GM12878 (cell line): ENCODE measurements at regions not wholly inside any gene's neighbourhood (a gene's known extent, or its start where the extent isn't known, plus 50 kb on each side); places are given as distances from the start of the nearest gene placed in this dataset.
A peak's percentile ranks its signal among the peaks of the same experiment; 100 is the strongest.

Experiments
- FOXM1 ChIP-seq: IDR thresholded peaks from 2 replicates; pipeline ENCODE4 v1.6.1; 2012; ENCODE audit warnings: low read depth, mild to moderate bottlenecking, inconsistent platforms, low read length, moderate library complexity
- GABPA ChIP-seq: IDR thresholded peaks from 2 replicates; pipeline ENCODE4 v1.6.1; 2014; ENCODE audit warnings: antibody characterized with exemption, low read depth, mild to moderate bottlenecking, inconsistent platforms
- IKZF2 ChIP-seq, 2 experiments: fragments of 450-650 bp; IDR thresholded peaks; 2 replicates each; pipeline ENCODE4 v1.6.1; 2017; ENCODE audit warnings: mild to moderate bottlenecking in 2 of 2, moderate library complexity in 2 of 2
- JUNB ChIP-seq: IDR thresholded peaks from 2 replicates; pipeline ENCODE4 v1.6.1; 2016; ENCODE audit warnings: antibody characterized with exemption, mild to moderate bottlenecking
- MEF2B ChIP-seq: fragments of 450-650 bp; IDR thresholded peaks from 2 replicates; pipeline ENCODE4 v1.6.1; 2018; ENCODE audit warnings: mild to moderate bottlenecking, moderate library complexity; ENCODE audit not compliant: partially characterized antibody, poor library complexity, severe bottlenecking
- MXI1 ChIP-seq: fragments of 150-350 bp; IDR thresholded peaks from 2 replicates; pipeline ENCODE4 v1.6.1; 2011; ENCODE audit warnings: low read depth, mild to moderate bottlenecking, inconsistent platforms, low read length, improper control_type of control experiment
- NR2C1 ChIP-seq: fragments of 450-650 bp; IDR thresholded peaks from 2 replicates; pipeline ENCODE4 v1.6.1; 2017; ENCODE audit warnings: antibody characterized with exemption, mild to moderate bottlenecking, moderate library complexity
- NRF1 ChIP-seq: conservative IDR thresholded peaks from 2 replicates; pipeline ENCODE4 v1.6.1; 2011; ENCODE audit warnings: mild to moderate bottlenecking, low read depth, low read length, improper control_type of control experiment
- POU2F2 ChIP-seq: IDR thresholded peaks from 3 replicates; pipeline ENCODE4 v1.6.1; 2011; ENCODE audit warnings: low read depth, mild to moderate bottlenecking, low read length, borderline replicate concordance
- RAD51 ChIP-seq: fragments of 450-650 bp; IDR thresholded peaks from 2 replicates; pipeline ENCODE4 v1.6.1; 2016; ENCODE audit warnings: moderate library complexity, mild to moderate bottlenecking, inconsistent platforms
- RUNX3 ChIP-seq: IDR thresholded peaks from 2 replicates; pipeline ENCODE4 v1.6.1; 2012; ENCODE audit warnings: low read length, inconsistent platforms
- SUZ12 ChIP-seq: fragments of 200-600 bp; sonication (generic); IDR thresholded peaks from one replicate; pipeline ENCODE4 v1.6.1; 2018; ENCODE audit warnings: antibody characterized with exemption, mild to moderate bottlenecking; ENCODE audit not compliant: unreplicated experiment
- TARDBP ChIP-seq: IDR thresholded peaks from 2 replicates; pipeline ENCODE4 v1.6.1; 2016; ENCODE audit warnings: borderline replicate concordance
- TCF3 ChIP-seq: IDR thresholded peaks from 2 replicates; pipeline ENCODE4 v1.6.1; 2012; ENCODE audit warnings: low read depth, mild to moderate bottlenecking, low read length, borderline replicate concordance; ENCODE audit not compliant: insufficient read depth
- WRNIP1 ChIP-seq: IDR thresholded peaks from 2 replicates; pipeline ENCODE4 v1.6.1; 2011; ENCODE audit warnings: low read depth, low read length, improper control_type of control experiment, borderline replicate concordance
- ZNF217 ChIP-seq: fragments of 450-650 bp; IDR thresholded peaks from 2 replicates; pipeline ENCODE4 v1.6.1; 2017; ENCODE audit warnings: antibody characterized with exemption, mild to moderate bottlenecking
- TF ChIP-seq, protein P1 (sequence below): fragments of 450-650 bp; IDR thresholded peaks from 2 replicates; pipeline ENCODE4 v1.6.1; 2018; ENCODE audit warnings: mild to moderate bottlenecking, low read depth, moderate library complexity; ENCODE audit not compliant: partially characterized antibody
- TF ChIP-seq, protein P2 (sequence below): IDR thresholded peaks from 2 replicates; pipeline ENCODE4 v1.6.1; 2012; ENCODE audit warnings: low read depth, low read length, improper control_type of control experiment
- TF ChIP-seq, protein P3 (sequence below): IDR thresholded peaks from 2 replicates; pipeline ENCODE4 v1.6.1; 2012; ENCODE audit warnings: low read length, inconsistent platforms
- TF ChIP-seq, protein P4 (sequence below): fragments of 450-650 bp; IDR thresholded peaks from 2 replicates; pipeline ENCODE4 v1.6.1; 2017; ENCODE audit warnings: mild to moderate bottlenecking
- TF ChIP-seq, protein P5 (sequence below): fragments of 450-650 bp; IDR thresholded peaks from 2 replicates; pipeline ENCODE4 v1.6.1; 2017; ENCODE audit warnings: mild to moderate bottlenecking, moderate library complexity

DNA sequence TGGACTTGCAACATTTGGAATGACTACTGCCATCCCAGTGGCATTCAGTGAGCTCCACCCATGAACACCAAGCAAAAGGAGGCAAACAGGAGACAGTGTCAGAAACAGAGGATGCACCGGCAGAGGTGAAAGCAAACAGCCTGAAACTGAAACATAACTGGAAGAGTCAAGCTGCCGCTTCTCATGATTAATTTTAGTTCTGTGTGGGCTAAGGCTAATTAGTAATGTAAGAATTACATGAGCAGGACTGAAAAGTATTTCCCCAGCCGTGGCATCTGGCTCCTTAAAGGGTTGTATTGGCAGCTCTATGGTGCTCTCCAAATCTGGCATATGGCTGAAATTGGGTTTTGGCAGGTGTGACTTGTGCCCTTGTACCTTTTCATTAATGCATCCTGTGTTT lies 1108.1 kb downstream of the TSN start (continued):
- TF ChIP-seq, protein P1, sequence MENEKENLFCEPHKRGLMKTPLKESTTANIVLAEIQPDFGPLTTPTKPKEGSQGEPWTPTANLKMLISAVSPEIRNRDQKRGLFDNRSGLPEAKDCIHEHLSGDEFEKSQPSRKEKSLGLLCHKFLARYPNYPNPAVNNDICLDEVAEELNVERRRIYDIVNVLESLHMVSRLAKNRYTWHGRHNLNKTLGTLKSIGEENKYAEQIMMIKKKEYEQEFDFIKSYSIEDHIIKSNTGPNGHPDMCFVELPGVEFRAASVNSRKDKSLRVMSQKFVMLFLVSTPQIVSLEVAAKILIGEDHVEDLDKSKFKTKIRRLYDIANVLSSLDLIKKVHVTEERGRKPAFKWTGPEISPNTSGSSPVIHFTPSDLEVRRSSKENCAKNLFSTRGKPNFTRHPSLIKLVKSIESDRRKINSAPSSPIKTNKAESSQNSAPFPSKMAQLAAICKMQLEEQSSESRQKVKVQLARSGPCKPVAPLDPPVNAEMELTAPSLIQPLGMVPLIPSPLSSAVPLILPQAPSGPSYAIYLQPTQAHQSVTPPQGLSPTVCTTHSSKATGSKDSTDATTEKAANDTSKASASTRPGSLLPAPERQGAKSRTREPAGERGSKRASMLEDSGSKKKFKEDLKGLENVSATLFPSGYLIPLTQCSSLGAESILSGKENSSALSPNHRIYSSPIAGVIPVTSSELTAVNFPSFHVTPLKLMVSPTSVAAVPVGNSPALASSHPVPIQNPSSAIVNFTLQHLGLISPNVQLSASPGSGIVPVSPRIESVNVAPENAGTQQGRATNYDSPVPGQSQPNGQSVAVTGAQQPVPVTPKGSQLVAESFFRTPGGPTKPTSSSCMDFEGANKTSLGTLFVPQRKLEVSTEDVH = no peak
- TF ChIP-seq, protein P2, sequence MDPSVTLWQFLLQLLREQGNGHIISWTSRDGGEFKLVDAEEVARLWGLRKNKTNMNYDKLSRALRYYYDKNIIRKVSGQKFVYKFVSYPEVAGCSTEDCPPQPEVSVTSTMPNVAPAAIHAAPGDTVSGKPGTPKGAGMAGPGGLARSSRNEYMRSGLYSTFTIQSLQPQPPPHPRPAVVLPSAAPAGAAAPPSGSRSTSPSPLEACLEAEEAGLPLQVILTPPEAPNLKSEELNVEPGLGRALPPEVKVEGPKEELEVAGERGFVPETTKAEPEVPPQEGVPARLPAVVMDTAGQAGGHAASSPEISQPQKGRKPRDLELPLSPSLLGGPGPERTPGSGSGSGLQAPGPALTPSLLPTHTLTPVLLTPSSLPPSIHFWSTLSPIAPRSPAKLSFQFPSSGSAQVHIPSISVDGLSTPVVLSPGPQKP = no peak
- TF ChIP-seq JUNB (no peak), IKZF2 (IDR thresholded peaks at IDR 0.05) (peak; percentile 79 to 80), ZNF217 (peak; percentile 66; the same call in 1 of the 2 replicates), MXI1 (0 out of 2 replicates have a peak, but pooled peaks have one; percentile 44), WRNIP1 (no peak), POU2F2 (no peak), FOXM1 (no peak), GABPA (no peak), TARDBP (0 out of 2 replicates have a peak, but pooled peaks have one; percentile 19), NR2C1 (no peak), NRF1 (no peak), RUNX3 (peak; percentile 16; the same call in 1 of the 2 replicates), SUZ12 (no peak), TCF3 (no peak), MEF2B (peak; percentile 63), RAD51 (no peak)
- TF ChIP-seq, protein P3, sequence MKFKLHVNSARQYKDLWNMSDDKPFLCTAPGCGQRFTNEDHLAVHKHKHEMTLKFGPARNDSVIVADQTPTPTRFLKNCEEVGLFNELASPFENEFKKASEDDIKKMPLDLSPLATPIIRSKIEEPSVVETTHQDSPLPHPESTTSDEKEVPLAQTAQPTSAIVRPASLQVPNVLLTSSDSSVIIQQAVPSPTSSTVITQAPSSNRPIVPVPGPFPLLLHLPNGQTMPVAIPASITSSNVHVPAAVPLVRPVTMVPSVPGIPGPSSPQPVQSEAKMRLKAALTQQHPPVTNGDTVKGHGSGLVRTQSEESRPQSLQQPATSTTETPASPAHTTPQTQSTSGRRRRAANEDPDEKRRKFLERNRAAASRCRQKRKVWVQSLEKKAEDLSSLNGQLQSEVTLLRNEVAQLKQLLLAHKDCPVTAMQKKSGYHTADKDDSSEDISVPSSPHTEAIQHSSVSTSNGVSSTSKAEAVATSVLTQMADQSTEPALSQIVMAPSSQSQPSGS = no peak
- TF ChIP-seq, protein P4, sequence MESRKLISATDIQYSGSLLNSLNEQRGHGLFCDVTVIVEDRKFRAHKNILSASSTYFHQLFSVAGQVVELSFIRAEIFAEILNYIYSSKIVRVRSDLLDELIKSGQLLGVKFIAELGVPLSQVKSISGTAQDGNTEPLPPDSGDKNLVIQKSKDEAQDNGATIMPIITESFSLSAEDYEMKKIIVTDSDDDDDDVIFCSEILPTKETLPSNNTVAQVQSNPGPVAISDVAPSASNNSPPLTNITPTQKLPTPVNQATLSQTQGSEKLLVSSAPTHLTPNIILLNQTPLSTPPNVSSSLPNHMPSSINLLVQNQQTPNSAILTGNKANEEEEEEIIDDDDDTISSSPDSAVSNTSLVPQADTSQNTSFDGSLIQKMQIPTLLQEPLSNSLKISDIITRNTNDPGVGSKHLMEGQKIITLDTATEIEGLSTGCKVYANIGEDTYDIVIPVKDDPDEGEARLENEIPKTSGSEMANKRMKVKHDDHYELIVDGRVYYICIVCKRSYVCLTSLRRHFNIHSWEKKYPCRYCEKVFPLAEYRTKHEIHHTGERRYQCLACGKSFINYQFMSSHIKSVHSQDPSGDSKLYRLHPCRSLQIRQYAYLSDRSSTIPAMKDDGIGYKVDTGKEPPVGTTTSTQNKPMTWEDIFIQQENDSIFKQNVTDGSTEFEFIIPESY = no peak
- TF ChIP-seq, protein P5, sequence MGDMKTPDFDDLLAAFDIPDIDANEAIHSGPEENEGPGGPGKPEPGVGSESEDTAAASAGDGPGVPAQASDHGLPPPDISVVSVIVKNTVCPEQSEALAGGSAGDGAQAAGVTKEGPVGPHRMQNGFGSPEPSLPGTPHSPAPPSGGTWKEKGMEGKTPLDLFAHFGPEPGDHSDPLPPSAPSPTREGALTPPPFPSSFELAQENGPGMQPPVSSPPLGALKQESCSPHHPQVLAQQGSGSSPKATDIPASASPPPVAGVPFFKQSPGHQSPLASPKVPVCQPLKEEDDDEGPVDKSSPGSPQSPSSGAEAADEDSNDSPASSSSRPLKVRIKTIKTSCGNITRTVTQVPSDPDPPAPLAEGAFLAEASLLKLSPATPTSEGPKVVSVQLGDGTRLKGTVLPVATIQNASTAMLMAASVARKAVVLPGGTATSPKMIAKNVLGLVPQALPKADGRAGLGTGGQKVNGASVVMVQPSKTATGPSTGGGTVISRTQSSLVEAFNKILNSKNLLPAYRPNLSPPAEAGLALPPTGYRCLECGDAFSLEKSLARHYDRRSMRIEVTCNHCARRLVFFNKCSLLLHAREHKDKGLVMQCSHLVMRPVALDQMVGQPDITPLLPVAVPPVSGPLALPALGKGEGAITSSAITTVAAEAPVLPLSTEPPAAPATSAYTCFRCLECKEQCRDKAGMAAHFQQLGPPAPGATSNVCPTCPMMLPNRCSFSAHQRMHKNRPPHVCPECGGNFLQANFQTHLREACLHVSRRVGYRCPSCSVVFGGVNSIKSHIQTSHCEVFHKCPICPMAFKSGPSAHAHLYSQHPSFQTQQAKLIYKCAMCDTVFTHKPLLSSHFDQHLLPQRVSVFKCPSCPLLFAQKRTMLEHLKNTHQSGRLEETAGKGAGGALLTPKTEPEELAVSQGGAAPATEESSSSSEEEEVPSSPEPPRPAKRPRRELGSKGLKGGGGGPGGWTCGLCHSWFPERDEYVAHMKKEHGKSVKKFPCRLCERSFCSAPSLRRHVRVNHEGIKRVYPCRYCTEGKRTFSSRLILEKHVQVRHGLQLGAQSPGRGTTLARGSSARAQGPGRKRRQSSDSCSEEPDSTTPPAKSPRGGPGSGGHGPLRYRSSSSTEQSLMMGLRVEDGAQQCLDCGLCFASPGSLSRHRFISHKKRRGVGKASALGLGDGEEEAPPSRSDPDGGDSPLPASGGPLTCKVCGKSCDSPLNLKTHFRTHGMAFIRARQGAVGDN = peak; percentile 34; the same call in 1 of the 2 replicates
